ENCODE measurements at regions not wholly inside any gene's neighbourhood (a gene's known extent, or its start where the extent isn't known, plus 50 kb on each side); places are given as distances from the start of the nearest gene placed in this dataset.
"Not testable (repeated sequence)": the region's sequence is repeated elsewhere in the genome, so short reads cannot be mapped to it uniquely, and the experiment has no call there.

GRCh38 chrX:34716302-34716701, 59.2 kb upstream of the TMEM47 start:
- no peak for DNase-seq

GRCh38 chrX:34734383-34734782, 77.3 kb upstream of the TMEM47 start:
- DNase-seq: no peak

GRCh38 chrX:34744521-34744920, 87.4 kb upstream of the TMEM47 start:
- DNase-seq: no peak

- no peak for DNase-seq
Observed at GRCh38 chrX:34749896-34750295, 92.8 kb upstream of the TMEM47 start.

- DNase-seq: no peak
Observed at GRCh38 chrX:34764852-34765361, 107.8 kb upstream of the TMEM47 start.

GRCh38 chrX:34768290-34768689, 111.2 kb upstream of the TMEM47 start:
- DNase-seq: no peak

GRCh38 chrX:34770511-34770910, 113.4 kb upstream of the TMEM47 start:
- DNase-seq: no peak

- no peak for DNase-seq
Observed at GRCh38 chrX:34778916-34779315, 121.8 kb upstream of the TMEM47 start.

- no peak for DNase-seq
Observed at GRCh38 chrX:34790026-34790425, 132.9 kb upstream of the TMEM47 start.

GRCh38 chrX:34805951-34806350, 136.6 kb upstream of the FAM47B start:
- DNase-seq: no peak

GRCh38 chrX:34809096-34809495, 133.5 kb upstream of the FAM47B start:
- DNase-seq: no peak

GRCh38 chrX:34810364-34810763, 132.2 kb upstream of the FAM47B start:
- DNase-seq: no peak

GRCh38 chrX:34810916-34811315, 131.7 kb upstream of the FAM47B start:
- DNase-seq: no peak

- DNase-seq: no peak
Observed at GRCh38 chrX:34813618-34814017, 129.0 kb upstream of the FAM47B start.

GRCh38 chrX:34826964-34827363, 115.6 kb upstream of the FAM47B start:
- DNase-seq: no peak

- no peak for DNase-seq
Observed at GRCh38 chrX:34839451-34839850, 103.1 kb upstream of the FAM47B start.

- not testable (repeated sequence) for DNase-seq
Observed at GRCh38 chrX:34841205-34841604, 101.4 kb upstream of the FAM47B start.

- DNase-seq: no peak
Observed at GRCh38 chrX:34848281-34848680, 94.3 kb upstream of the FAM47B start.

GRCh38 chrX:34849371-34849770, 93.2 kb upstream of the FAM47B start:
- DNase-seq: no peak

GRCh38 chrX:34859191-34859590, 83.4 kb upstream of the FAM47B start:
- peak; percentile 38 to 73 for DNase-seq

- no peak for DNase-seq
Observed at GRCh38 chrX:34863906-34864305, 78.7 kb upstream of the FAM47B start.

GRCh38 chrX:34866646-34867045, 76.0 kb upstream of the FAM47B start:
- no peak for DNase-seq

- no peak for DNase-seq
Observed at GRCh38 chrX:34868633-34869032, 74.0 kb upstream of the FAM47B start.

GRCh38 chrX:34873500-34874225, 68.9 kb upstream of the FAM47B start:
- DNase-seq: no peak

GRCh38 chrX:34874763-34875162, 67.8 kb upstream of the FAM47B start:
- DNase-seq: no peak
